ENCODE measurements at regions not wholly inside any gene's neighbourhood (a gene's known extent, or its start where the extent isn't known, plus 50 kb on each side); places are given as distances from the start of the nearest gene placed in this dataset.

DNA sequence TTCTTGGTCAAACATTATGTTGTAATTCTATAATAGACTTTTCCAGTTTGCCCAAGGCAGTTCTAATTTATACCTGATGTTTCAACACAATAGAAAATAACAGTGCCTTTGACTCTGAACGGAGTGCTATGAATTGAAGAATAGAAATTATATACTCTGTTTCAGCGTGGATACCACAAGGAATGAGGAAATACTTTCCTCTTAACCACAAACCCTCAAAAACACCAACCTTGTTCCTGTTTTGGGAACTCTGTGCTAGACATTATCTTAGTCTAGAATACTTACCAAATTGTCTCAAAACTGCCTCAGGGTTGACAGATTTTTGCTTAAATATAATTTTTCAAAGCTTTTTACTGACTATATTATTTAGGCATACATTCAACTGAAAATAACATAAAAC, 1629.3 kb downstream of the MRPL39 start:
- no peak overlapping the region for H3K4me2 ChIP-seq
- no peaks in the 10 kb centered on the region for H3K27me3 ChIP-seq (ENCODE audit: insufficient read depth, low read depth)
- TF ChIP-seq, protein P1, sequence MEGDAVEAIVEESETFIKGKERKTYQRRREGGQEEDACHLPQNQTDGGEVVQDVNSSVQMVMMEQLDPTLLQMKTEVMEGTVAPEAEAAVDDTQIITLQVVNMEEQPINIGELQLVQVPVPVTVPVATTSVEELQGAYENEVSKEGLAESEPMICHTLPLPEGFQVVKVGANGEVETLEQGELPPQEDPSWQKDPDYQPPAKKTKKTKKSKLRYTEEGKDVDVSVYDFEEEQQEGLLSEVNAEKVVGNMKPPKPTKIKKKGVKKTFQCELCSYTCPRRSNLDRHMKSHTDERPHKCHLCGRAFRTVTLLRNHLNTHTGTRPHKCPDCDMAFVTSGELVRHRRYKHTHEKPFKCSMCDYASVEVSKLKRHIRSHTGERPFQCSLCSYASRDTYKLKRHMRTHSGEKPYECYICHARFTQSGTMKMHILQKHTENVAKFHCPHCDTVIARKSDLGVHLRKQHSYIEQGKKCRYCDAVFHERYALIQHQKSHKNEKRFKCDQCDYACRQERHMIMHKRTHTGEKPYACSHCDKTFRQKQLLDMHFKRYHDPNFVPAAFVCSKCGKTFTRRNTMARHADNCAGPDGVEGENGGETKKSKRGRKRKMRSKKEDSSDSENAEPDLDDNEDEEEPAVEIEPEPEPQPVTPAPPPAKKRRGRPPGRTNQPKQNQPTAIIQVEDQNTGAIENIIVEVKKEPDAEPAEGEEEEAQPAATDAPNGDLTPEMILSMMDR (conservative IDR thresholded peaks at IDR 0.05; ENCODE audit: low read depth, low read length), result no peak
- no peaks in the 10 kb centered on the region for H3K36me3 ChIP-seq (ENCODE audit: insufficient read depth)
- H4K20me1 ChIP-seq (ENCODE audit: insufficient read depth), result no peaks in the 10 kb centered on the region
- H3K79me2 ChIP-seq (ENCODE audit: insufficient read depth, low read depth), result no peaks in the 10 kb centered on the region
- no peak overlapping the region for H3K9ac ChIP-seq
- H3K27ac ChIP-seq, result no peak overlapping the region
- no peak overlapping the region for H3K4me3 ChIP-seq (IDR thresholded peaks at IDR 0.05; ENCODE audit: insufficient read depth, low read depth, low read length)
- no peak overlapping the region for H2AFZ ChIP-seq (ENCODE audit: low read depth)
- H3K4me1 ChIP-seq (ENCODE audit: low read depth, poor library complexity, severe bottlenecking), result no peaks in the 10 kb centered on the region

DNA sequence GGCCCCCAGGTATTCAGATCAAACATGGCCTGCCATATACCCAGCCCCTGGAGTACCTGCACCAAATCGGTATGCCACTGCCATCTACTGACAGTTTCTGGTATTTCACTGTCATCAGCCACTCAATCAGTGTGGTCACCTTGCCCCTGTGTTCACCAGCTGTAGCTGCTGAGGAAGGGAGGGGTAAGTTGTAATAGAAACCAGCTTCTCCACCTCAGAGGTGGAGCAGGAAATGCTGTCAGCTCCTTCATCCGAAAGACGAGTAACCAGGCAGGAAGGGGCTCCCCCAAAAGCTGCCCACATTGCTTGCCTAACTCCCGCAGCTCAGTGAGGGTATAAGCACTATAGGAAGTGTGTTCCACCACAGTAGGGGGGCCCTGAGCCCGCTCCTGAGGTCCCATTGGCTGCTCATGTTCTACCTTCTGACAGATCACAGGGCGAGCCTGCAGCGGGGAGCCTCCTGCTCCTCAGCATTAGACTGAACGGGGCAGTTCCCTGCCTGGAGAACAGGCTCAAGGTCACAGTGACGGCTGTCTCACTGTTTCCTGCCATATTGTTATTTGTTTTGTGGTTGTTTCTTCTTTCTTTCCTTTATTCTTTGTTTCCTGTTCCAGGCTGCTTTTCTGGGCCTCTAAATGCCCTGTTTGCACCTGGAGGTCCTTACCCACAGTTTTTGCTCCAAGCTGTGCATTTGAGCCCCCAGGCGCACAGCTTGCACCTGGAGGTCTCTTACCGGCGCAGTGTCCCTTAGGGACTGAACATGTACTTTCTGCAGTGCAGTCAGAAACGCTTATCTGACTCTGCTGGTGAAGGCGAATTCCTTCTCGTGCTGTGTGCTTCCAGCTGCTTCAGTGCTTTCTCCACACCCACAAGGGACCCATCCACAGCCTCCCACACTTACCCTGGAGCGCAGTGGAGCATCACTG, 1638.3 kb downstream of the MRPL39 start:
- TF ChIP-seq, protein P1 (conservative IDR thresholded peaks at IDR 0.05; ENCODE audit: low read depth, low read length), result peak; percentile 88
- Histone ChIP-seq H3K79me2 (ENCODE audit: insufficient read depth, low read depth) (no peaks in the 10 kb centered on the region), H3K27ac (no peak overlapping the region), H3K4me3 (IDR thresholded peaks at IDR 0.05; ENCODE audit: insufficient read depth, low read depth, low read length) (no peak overlapping the region), H3K4me2 (no peak overlapping the region), H3K9ac (no peak overlapping the region), H2AFZ (ENCODE audit: low read depth) (peak overlapping the region; percentile 58), H3K36me3 (ENCODE audit: insufficient read depth) (no peaks in the 10 kb centered on the region), H3K4me1 (ENCODE audit: low read depth, poor library complexity, severe bottlenecking) (no peaks in the 10 kb centered on the region), H3K27me3 (ENCODE audit: insufficient read depth, low read depth) (no peaks in the 10 kb centered on the region), H4K20me1 (ENCODE audit: insufficient read depth) (no peaks in the 10 kb centered on the region)

DNA sequence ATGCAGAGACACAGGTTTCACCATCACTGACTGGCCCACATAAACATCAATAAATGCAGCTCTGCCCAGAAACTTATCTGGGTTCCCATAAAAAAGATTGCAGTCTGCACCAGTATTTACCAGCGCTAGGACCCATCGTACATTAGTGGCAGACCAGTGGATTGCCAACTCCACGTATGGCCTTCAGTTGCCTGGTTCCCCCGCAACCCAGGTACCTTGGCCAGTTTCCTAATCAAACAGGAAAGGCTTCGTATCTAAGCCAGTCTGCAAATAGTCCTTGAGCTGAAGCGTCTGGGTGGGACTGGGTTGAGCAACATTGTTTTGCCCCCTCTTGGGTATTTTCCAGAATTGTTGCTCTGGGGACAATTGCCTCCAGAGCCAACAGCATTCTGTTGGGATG, 1639.3 kb downstream of the MRPL39 start:
- Histone ChIP-seq H3K9ac (no peak overlapping the region), H4K20me1 (ENCODE audit: insufficient read depth) (no peaks in the 10 kb centered on the region), H3K4me2 (no peak overlapping the region), H3K4me3 (IDR thresholded peaks at IDR 0.05; ENCODE audit: insufficient read depth, low read depth, low read length) (no peak overlapping the region), H3K36me3 (ENCODE audit: insufficient read depth) (no peaks in the 10 kb centered on the region), H3K27ac (no peak overlapping the region), H3K27me3 (ENCODE audit: insufficient read depth, low read depth) (no peaks in the 10 kb centered on the region), H2AFZ (ENCODE audit: low read depth) (no peak overlapping the region), H3K79me2 (ENCODE audit: insufficient read depth, low read depth) (no peaks in the 10 kb centered on the region), H3K4me1 (ENCODE audit: low read depth, poor library complexity, severe bottlenecking) (no peaks in the 10 kb centered on the region)
- TF ChIP-seq, protein P1 (conservative IDR thresholded peaks at IDR 0.05; ENCODE audit: low read depth, low read length), result no peak

DNA sequence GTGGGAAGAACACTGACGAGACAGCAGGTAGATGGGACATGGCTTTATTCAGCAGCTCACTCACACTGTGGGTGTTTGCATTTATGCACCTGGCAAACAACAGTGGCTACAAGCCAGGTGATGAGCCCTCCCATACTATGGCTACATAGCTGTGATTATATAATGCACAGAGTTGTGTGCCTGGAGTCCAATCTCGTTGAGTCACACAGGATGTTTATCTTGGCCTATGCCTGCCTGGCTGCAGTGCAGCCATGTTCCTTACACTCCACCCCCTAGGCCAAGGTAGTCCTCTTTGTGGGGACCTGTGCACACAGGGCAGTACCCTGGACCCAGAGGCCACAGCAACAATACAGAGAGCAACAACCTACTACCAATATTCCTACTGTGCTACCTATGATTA, 1643.8 kb downstream of the MRPL39 start:
- H3K4me2 ChIP-seq, result no peak overlapping the region
- no peak overlapping the region for H2AFZ ChIP-seq (ENCODE audit: low read depth)
- no peaks in the 10 kb centered on the region for H4K20me1 ChIP-seq (ENCODE audit: insufficient read depth)
- no peaks in the 10 kb centered on the region for H3K27me3 ChIP-seq (ENCODE audit: insufficient read depth, low read depth)
- no peaks in the 10 kb centered on the region for H3K79me2 ChIP-seq (ENCODE audit: insufficient read depth, low read depth)
- TF ChIP-seq, protein P1 (conservative IDR thresholded peaks at IDR 0.05; ENCODE audit: low read depth, low read length), result no peak
- no peaks in the 10 kb centered on the region for H3K36me3 ChIP-seq (ENCODE audit: insufficient read depth)
- H3K27ac ChIP-seq, result no peak overlapping the region
- no peak overlapping the region for H3K4me3 ChIP-seq (IDR thresholded peaks at IDR 0.05; ENCODE audit: insufficient read depth, low read depth, low read length)
- H3K9ac ChIP-seq, result no peak overlapping the region
- H3K4me1 ChIP-seq (ENCODE audit: low read depth, poor library complexity, severe bottlenecking), result no peaks in the 10 kb centered on the region
